Gastrocnemius medialis (tissue), 4 donors: ENCODE measurements at regions not wholly inside any gene's neighbourhood (a gene's known extent, or its start where the extent isn't known, plus 50 kb on each side); places are given as distances from the start of the nearest gene placed in this dataset.

Experiments
- POLR2A ChIP-seq, 2 donors: fragments of 450-650 bp; IDR thresholded peaks; one replicate each; pipeline ENCODE4 v1.6.1; 2017; ENCODE audit warnings: antibody characterized with exemption in 2 of 2, mild to moderate bottlenecking in 2 of 2, moderate library complexity in 2 of 2
- TF ChIP-seq, protein P1 (sequence below), 5 experiments: fragments of 450-650 bp in 3 of 5; fragments of 200-600 bp in 2 of 5; sonication (generic) in 2 of 5; IDR thresholded peaks in 4 of 5; conservative IDR thresholded peaks in 1 of 5; 1 replicate in 4 of 5; 2 replicates in 1 of 5; pipeline ENCODE4 v1.5.1; 2016 to 2019; ENCODE audit warnings: antibody characterized with exemption in 5 of 5, mild to moderate bottlenecking in 3 of 5, moderate library complexity in 3 of 5

DNA sequence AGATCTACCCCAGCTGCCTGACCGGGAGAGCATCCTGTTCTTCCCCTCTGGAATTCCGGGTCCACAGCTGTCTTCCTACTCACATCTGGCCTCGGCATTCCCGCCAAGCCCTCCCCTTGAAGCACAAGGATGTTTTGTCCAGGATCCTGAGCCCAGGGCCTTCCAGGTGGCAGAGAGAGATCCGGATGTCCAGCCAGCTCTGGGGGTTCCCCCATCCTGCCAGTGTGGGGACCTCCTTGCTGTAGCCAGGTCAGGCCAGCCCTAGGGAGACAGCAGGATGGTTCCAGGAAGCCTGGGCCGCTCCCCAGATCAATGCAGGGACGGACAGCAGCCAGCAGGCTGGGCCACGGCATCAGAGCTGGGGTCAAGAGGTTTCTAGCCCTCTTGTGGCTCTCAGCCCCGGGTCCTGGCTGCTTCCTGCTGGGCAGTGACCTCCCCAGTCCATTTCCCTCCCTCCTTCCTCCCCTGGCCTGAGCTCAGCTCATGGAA lies 55.3 kb downstream of the SOCS3 start:
- TF ChIP-seq, protein P1, sequence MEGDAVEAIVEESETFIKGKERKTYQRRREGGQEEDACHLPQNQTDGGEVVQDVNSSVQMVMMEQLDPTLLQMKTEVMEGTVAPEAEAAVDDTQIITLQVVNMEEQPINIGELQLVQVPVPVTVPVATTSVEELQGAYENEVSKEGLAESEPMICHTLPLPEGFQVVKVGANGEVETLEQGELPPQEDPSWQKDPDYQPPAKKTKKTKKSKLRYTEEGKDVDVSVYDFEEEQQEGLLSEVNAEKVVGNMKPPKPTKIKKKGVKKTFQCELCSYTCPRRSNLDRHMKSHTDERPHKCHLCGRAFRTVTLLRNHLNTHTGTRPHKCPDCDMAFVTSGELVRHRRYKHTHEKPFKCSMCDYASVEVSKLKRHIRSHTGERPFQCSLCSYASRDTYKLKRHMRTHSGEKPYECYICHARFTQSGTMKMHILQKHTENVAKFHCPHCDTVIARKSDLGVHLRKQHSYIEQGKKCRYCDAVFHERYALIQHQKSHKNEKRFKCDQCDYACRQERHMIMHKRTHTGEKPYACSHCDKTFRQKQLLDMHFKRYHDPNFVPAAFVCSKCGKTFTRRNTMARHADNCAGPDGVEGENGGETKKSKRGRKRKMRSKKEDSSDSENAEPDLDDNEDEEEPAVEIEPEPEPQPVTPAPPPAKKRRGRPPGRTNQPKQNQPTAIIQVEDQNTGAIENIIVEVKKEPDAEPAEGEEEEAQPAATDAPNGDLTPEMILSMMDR (IDR thresholded peaks at IDR 0.05 in 4 of 5, conservative IDR thresholded peaks at IDR 0.05 in 1 of 5): no peak
- TF ChIP-seq POLR2A (IDR thresholded peaks at IDR 0.05): no peak
